ENCODE measurements at regions not wholly inside any gene's neighbourhood (a gene's known extent, or its start where the extent isn't known, plus 50 kb on each side); places are given as distances from the start of the nearest gene placed in this dataset.

DNA sequence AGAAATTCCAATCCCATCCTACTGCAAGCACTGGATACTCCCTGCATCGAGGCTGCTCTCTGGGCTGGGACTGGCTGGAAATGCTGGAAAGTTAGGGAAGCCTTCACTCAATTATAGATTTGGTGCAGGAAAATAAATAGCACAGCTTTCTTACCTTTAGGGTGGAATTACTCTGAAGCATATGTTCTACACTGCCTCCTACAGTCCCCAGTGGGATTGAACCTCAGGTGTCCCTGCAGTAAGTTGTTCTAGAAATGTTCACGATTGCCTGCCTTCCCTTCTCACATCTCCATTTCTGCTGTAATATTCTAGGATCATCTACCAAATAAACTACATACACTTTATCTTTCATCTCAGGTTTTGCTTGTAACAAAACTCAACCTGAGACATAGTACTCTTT is 536.7 kb upstream of the LMCD1 start:
- Histone ChIP-seq H3K4me3 (no peak overlapping the region), H3K27ac (no peak overlapping the region), H3K4me1 (replicated peaks in 1 of 2) (no peaks in the 10 kb centered on the region)
- 0 to 100% (median 31%) methylated on average over 1 to 2 of the region's 2 CpGs; no CpG with 5 or more reads in 2 of the 10 experiments for WGBS, 10 experiments
- in situ Hi-C loops (cut with MboI; ENCODE audit: low pct_unique_long_range_greater_than_20kb in 2 of 9, low sequenced_read_pairs in 9 of 9, unreplicated experiment in 9 of 9), result no loop called here
- no peak for ATAC-seq (replicated peaks in 6 of 8)

DNA sequence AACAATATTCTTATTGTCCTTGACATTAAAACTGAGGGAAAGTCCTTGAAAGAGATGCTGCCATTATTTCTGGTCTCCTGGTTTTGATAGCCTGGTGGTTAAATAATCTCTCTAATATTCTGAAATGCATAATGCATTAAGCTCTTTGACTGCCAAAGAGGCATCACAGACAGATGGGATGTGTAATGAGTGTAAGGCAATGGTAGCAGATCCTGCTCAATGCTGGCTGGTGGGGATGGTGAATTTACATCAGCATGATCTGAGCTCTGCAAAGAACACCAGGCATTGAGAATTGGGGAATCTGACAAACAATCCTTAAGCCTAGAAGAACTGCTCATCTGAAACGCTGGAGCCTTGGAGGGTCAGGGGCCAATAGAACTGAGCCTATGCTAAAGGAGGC is 528.6 kb upstream of the LMCD1 start:
- WGBS, 10 experiments, result 0 to 67% (median 32%) methylated on average over 1 of the region's 1 CpG; no CpG with 5 or more reads in 6 of the 10 experiments
- no peak overlapping the region for H3K27ac ChIP-seq
- in situ Hi-C loops (cut with MboI; ENCODE audit: low pct_unique_long_range_greater_than_20kb in 2 of 9, low sequenced_read_pairs in 9 of 9, unreplicated experiment in 9 of 9), result no loop called here
- ATAC-seq (replicated peaks in 6 of 8), result no peak
- H3K4me1 ChIP-seq (replicated peaks in 1 of 2), result peaks cover 0 to 3% of the 10 kb centered on the region in 2 donors
- H3K4me3 ChIP-seq, result no peak overlapping the region

DNA sequence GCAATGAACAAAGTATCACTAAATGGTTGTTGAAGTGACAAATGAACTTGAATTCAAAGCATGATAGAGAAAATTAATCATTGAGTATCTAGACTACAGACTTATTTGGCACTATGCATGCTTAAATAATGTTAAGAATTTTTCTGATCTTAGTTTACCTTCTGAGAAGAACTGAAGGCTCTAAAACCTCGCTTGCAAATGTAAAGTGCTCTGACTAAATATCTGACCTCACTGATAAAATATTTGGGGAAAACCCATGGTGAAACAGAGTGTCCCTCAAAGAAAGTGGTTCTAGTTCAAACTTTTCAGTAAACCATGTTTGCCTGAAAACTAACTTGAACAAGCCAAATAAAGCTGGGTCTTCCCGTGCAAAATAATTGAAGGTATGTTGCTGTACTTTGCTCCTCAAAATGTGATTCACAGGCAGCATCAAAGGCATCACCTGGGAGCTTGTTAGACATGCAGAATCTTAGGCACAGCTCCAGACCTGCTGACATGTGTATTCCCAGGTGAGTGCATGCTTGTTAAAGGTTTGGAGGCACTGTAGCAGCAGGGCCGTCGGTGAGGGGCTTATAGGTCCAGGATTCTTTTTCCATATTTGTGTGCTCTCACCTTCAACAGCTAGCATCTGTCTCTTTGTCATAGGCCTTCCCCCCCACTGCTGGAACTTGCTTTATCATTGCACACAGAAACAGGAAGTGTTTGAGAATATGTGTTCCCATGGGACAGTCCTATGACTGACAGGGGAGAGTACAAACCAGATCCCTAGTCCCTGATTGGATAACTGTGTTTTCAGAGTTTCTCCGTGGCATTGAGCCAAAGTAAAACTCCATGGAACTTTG is 524.2 kb upstream of the LMCD1 start:
- in situ Hi-C loops (cut with MboI; ENCODE audit: low pct_unique_long_range_greater_than_20kb in 2 of 9, low sequenced_read_pairs in 9 of 9, unreplicated experiment in 9 of 9), result no loop called here
- H3K27ac ChIP-seq, result no peak overlapping the region
- WGBS, 10 experiments, result 0 to 87% (median 71%) methylated on average over 1 to 5 of the region's 5 CpGs; no CpG with 5 or more reads in 1 of the 10 experiments
- ATAC-seq (replicated peaks in 6 of 8), result peak in 5 of 8 experiments; percentile 13 to 68 (median 56)
- peaks cover 2 to 8% of the 10 kb centered on the region in 2 donors for H3K4me1 ChIP-seq (replicated peaks in 1 of 2)
- no peak overlapping the region for H3K4me3 ChIP-seq

DNA sequence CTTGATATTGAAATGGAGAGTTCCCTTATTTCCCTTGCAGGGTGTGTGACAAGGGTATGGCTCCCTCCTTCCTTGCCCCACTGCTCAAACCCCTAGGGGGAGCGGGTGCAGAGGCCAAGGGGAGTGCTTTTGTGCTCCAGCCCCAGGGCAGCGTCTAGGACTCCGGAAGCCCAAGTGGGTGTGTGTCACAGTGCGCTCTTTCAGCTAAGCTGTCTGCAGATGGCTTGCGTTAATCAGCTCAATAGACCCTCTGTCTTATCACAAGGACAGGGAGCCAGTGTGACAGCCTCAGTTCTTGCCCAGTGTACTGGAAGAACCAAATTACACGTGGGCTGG is 523.6 kb upstream of the LMCD1 start:
- 0 to 90% (median 30%) methylated on average over 1 to 5 of the region's 6 CpGs; no CpG with 5 or more reads in 3 of the 10 experiments for WGBS, 10 experiments
- Histone ChIP-seq H3K4me1 (replicated peaks in 1 of 2) (peaks cover 2 to 8% of the 10 kb centered on the region in 2 donors), H3K27ac (no peak overlapping the region), H3K4me3 (no peak overlapping the region)
- in situ Hi-C loops (cut with MboI; ENCODE audit: low pct_unique_long_range_greater_than_20kb in 2 of 9, low sequenced_read_pairs in 9 of 9, unreplicated experiment in 9 of 9), result no loop called here
- peak in 5 of 8 experiments; percentile 23 to 96 (median 95) for ATAC-seq (replicated peaks in 6 of 8)

DNA sequence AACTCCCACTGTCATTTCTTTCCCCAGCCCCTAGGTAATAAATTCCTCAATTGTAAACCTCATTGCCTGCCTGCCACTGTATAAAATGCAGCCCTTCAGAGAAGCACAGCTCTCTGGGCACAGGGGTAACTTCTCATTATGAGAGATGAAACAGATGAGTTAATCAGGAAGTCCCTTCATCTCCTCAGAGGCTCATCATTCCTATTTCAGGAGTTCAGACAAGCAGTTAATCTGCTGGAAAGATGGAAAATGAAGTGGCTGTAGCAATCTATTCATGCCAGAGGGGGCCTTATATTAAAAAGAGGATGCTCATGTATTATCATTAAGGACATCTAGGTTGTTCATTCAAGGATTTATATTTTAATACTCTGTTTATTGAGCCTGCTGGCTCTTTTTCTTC is 519.5 kb upstream of the LMCD1 start:
- peaks cover 2 to 8% of the 10 kb centered on the region in 2 donors for H3K4me1 ChIP-seq (replicated peaks in 1 of 2)
- H3K27ac ChIP-seq, result no peak overlapping the region
- in situ Hi-C loops (cut with MboI; ENCODE audit: low pct_unique_long_range_greater_than_20kb in 2 of 9, low sequenced_read_pairs in 9 of 9, unreplicated experiment in 9 of 9), result no loop called here
- H3K4me3 ChIP-seq, result no peak overlapping the region
- peak in 3 of 8 experiments; percentile 25 to 36 (median 34) for ATAC-seq (replicated peaks in 6 of 8)

DNA sequence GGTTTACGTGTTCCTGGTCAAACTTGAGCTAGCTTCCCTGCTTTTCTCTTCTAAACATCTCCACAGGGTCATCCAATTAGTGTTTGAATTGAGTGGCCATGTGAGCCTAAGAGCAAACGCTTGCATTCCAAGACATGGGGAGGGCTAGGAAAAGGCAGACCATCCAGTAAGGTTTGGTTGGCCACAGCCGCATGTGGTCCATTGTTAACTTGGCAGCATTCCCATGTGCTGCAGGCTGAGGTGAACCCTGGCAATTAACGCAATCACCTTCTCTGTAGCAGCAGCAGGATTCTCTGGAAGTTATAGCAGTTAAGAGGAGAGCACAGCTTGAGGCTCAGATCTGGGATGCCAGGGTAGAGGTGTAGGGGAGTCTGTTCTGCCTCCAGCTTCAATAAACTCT is 502.2 kb upstream of the LMCD1 start:
- Histone ChIP-seq H3K4me1 (replicated peaks in 1 of 2) (peaks cover 0 to 21% of the 10 kb centered on the region in 2 donors), H3K4me3 (no peak overlapping the region), H3K27ac (no peak overlapping the region)
- ATAC-seq (replicated peaks in 6 of 8), result peak in 1 of 8 experiments; percentile 15
- 0 to 88% (median 57%) methylated on average over 1 to 4 of the region's 4 CpGs; no CpG with 5 or more reads in 3 of the 10 experiments for WGBS, 10 experiments
- in situ Hi-C loops (cut with MboI; ENCODE audit: low pct_unique_long_range_greater_than_20kb in 2 of 9, low sequenced_read_pairs in 9 of 9, unreplicated experiment in 9 of 9), result no loop called here

DNA sequence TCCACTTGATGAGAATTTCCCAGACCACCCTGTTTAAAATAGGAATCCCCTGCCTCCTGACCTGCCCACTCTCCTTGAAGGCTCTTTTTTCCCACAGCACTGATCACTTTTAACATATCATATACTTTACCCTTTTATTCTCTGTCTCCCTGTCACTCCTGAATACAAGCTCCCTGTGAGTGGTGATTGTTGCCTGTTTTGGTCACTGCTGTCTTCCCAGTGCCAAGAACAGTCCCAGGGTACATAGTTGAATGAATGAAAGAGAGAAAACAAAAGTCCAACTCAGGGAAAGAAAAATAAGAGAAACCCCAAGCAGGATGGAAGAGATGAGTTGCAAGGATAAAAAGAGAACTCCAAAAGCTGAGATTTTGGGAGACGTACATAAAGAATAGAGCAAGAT is 500.3 kb upstream of the LMCD1 start:
- in situ Hi-C loops (cut with MboI; ENCODE audit: low pct_unique_long_range_greater_than_20kb in 2 of 9, low sequenced_read_pairs in 9 of 9, unreplicated experiment in 9 of 9), result no loop called here
- H3K4me1 ChIP-seq (replicated peaks in 1 of 2), result peaks cover 0 to 21% of the 10 kb centered on the region in 2 donors
- no peak overlapping the region for H3K27ac ChIP-seq
- H3K4me3 ChIP-seq, result no peak overlapping the region
- ATAC-seq (replicated peaks in 6 of 8), result no peak
- 0 to 83% (median 58%) methylated on average over 1 of the region's 1 CpG; no CpG with 5 or more reads in 4 of the 10 experiments for WGBS, 10 experiments

DNA sequence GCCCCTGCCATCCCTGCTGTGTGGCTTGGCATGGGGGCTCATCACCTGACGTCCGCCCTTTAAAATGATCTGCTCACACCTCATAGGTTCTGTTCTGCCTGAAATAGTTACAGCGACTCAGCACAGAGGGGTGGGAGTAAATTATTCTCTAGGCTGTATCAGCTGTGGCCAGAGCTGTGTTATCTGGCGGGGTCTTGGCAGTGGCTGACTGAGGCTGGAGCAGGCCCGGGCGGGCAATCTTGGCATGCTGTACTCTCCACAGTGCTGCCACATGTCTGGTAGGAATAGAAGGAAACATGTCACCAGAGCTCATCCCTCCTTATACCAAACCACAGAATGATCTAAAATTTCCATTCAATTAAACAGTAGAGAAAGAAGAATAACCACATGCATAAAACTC is 499.9 kb upstream of the LMCD1 start:
- 0 to 100% (median 75%) methylated on average over 1 to 4 of the region's 6 CpGs; no CpG with 5 or more reads in 4 of the 10 experiments for WGBS, 10 experiments
- in situ Hi-C loops (cut with MboI; ENCODE audit: low pct_unique_long_range_greater_than_20kb in 2 of 9, low sequenced_read_pairs in 9 of 9, unreplicated experiment in 9 of 9), result no loop called here
- no peak for ATAC-seq (replicated peaks in 6 of 8)

DNA sequence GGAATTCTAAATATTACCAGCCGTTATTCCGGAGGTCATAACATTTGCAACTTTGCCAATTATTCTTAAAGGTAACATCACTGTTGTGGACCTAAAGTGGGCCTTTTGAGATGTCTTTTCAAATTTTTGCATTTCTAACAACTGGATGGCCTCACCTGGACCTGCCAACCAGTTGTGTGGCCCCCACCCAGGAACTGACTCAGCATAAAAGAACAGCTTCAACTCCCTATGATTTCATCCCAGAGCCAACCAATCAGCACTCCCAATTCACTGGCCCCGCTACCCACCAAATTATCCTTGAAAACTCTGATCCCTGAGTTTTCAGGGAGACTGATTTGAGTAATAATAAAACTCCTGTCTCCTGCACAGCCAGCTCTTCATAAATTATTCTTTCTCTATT is 489.7 kb upstream of the LMCD1 start:
- Histone ChIP-seq H3K4me3 (no peak overlapping the region), H3K4me1 (replicated peaks in 1 of 2) (no peaks in the 10 kb centered on the region), H3K27ac (no peak overlapping the region)
- in situ Hi-C loops (cut with MboI; ENCODE audit: low pct_unique_long_range_greater_than_20kb in 2 of 9, low sequenced_read_pairs in 9 of 9, unreplicated experiment in 9 of 9), result no loop called here
- no peak for ATAC-seq (replicated peaks in 6 of 8)
- WGBS, 10 experiments, result 26 to 100% (median 91%) methylated on average over 1 to 3 of the region's 3 CpGs; no CpG with 5 or more reads in 2 of the 10 experiments

More for the DNA sequence above, 499.9 kb upstream of the LMCD1 start:
- Histone ChIP-seq H3K27ac (no peak overlapping the region), H3K4me3 (no peak overlapping the region), H3K4me1 (replicated peaks in 1 of 2) (peaks cover 0 to 21% of the 10 kb centered on the region in 2 donors)

DNA sequence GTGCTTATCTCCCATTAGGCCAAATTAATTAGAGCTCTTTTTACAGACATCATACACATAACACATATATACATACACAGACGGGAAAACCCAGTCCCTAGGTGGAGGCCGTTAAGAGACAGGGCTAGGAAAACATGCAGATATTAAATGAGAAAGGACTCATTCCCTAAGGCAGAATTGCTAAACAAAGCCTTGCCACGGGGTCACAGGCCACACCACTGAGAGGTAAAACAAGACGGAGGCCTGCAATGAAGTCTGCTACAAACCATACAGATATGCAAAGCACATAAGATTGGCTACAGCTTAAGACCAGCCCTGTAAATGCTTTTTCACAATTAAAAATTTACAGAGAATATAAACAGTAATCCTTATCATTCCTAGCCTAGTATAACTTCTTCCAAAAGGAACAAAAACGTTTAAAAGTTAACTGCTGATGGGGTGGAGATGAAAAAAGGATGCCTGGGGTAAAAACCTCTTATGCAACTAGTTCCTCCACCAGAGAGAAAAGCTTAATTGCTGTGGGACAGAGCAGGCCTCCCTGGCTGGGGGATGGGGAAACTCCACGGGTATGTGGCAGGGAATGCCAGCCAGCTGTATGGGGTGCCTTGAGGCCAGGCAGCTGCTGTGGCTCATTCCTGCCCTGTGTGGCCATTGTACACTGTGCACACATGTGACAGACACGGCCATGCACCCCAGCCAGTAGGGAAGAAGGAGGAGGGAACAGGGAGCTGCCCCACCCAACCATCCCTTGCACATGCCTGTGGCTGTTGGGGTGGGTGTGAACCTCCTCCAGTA is 481.4 kb upstream of the LMCD1 start:
- in situ Hi-C loops (cut with MboI; ENCODE audit: low pct_unique_long_range_greater_than_20kb in 2 of 9, low sequenced_read_pairs in 9 of 9, unreplicated experiment in 9 of 9), result no loop called here
- no peaks in the 10 kb centered on the region for H3K4me1 ChIP-seq (replicated peaks in 1 of 2)
- no peak overlapping the region for H3K27ac ChIP-seq
- no peak overlapping the region for H3K4me3 ChIP-seq
- ATAC-seq (replicated peaks in 6 of 8), result peak in 3 of 8 experiments; percentile 51 to 90 (median 78)
- 0 to 79% (median 46%) methylated on average over 1 to 6 of the region's 7 CpGs; no CpG with 5 or more reads in 2 of the 10 experiments for WGBS, 10 experiments

DNA sequence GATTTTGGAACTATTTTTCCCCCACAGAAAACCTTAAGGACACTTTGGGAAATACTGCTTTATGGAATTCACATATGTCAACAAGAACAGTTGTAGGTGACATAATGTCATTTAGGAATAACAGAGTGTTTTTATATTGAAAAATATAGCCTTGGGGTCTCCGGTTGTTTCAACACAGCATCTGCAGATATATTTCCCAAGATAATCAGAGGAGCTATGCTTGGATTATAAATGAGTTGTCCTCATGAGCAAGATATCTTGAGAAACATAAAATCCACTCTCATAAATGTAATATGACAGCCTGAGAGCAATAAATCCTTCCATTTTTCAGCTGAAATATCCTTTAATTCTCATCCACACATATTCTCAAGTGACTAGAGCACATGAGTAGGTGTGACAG is 473.7 kb upstream of the LMCD1 start:
- peak in 4 of 8 experiments; percentile 21 to 73 (median 68) for ATAC-seq (replicated peaks in 6 of 8)
- Histone ChIP-seq H3K4me3 (no peak overlapping the region), H3K4me1 (replicated peaks in 1 of 2) (no peaks in the 10 kb centered on the region), H3K27ac (no peak overlapping the region)
- in situ Hi-C loops (cut with MboI; ENCODE audit: low pct_unique_long_range_greater_than_20kb in 2 of 9, low sequenced_read_pairs in 9 of 9, unreplicated experiment in 9 of 9), result no loop called here
- WGBS, 10 experiments, result 0 to 78% (median 67%) methylated on average over 1 of the region's 1 CpG; no CpG with 5 or more reads in 2 of the 10 experiments

DNA sequence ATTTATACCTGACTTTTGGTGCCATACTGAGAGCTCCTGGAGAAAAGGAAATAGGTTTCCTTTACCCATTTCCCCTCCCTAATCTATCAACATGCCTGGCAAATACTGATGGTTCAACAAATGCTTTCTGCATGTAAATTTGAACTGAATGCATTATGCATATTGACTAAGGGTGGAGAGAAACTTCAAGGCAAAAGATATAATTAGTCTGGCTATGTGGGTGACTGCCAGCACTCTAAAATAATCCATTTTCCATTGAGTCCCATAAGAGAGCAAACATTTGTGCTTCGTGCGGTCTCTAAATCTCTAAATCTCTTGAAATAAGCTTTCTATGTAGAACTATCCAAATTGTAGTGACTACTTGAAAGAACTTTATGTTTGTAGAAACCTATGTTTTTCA is 451.3 kb upstream of the LMCD1 start:
- no peaks in the 10 kb centered on the region for H3K4me1 ChIP-seq (replicated peaks in 1 of 2)
- H3K27ac ChIP-seq, result no peak overlapping the region
- 0 to 94% (median 68%) methylated on average over 2 of the region's 2 CpGs; no CpG with 5 or more reads in 4 of the 10 experiments for WGBS, 10 experiments
- in situ Hi-C loops (cut with MboI; ENCODE audit: low pct_unique_long_range_greater_than_20kb in 2 of 9, low sequenced_read_pairs in 9 of 9, unreplicated experiment in 9 of 9), result no loop called here
- peak in 3 of 8 experiments; percentile 44 to 85 (median 75) for ATAC-seq (replicated peaks in 6 of 8)
- no peak overlapping the region for H3K4me3 ChIP-seq

DNA sequence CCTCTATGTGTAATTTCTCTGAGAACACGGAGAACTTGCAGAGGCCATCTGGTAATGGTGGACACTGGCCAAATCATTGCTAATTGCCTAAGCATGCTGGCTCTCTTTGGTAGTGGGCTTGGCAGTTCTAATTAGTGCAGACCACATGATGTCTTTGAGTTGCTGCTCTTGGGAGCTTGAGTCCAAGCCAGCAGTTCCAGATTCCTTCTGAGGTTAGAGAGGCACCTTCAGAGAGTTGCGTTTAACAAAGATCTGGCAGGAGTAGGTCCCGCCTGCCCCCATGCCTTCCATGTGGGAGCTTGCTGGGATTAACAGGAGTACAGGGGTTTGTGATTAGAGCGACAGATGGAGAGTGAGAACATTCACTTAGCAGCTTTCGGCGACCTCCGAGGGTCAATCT is 449.0 kb upstream of the LMCD1 start:
- in situ Hi-C loops (cut with MboI; ENCODE audit: low pct_unique_long_range_greater_than_20kb in 2 of 9, low sequenced_read_pairs in 9 of 9, unreplicated experiment in 9 of 9), result no loop called here
- no peak for ATAC-seq (replicated peaks in 6 of 8)
- WGBS, 10 experiments, result 0 to 83% (median 64%) methylated on average over 1 to 7 of the region's 7 CpGs; no CpG with 5 or more reads in 4 of the 10 experiments
- Histone ChIP-seq H3K4me1 (replicated peaks in 1 of 2) (no peaks in the 10 kb centered on the region), H3K4me3 (no peak overlapping the region), H3K27ac (no peak overlapping the region)

Measured in motor neuron (in vitro differentiated cells).